K562 (cell line): ENCODE measurements at regions not wholly inside any gene's neighbourhood (a gene's known extent, or its start where the extent isn't known, plus 50 kb on each side); places are given as distances from the start of the nearest gene placed in this dataset.

Experiments used
- ATAC-seq: fragments of 200-7000 bp; cut with Tn5 transposase; 3 replicates; pipeline ENCODE4 v1.9.1; 2020; ENCODE audit warnings: moderate library complexity
- BruUV-seq: library from RNA; stranded (reverse); fragments of 400-500 nt; replicated peaks from 2 replicates; lab custom pipeline; 2021; lab: Mats Ljungman, UMichigan
- CTCF ChIA-PET: fragments of 300-600 bp; formaldehyde crosslinking; extraction: SDS; loops from one replicate; lab custom pipeline; 2021; ENCODE audit warnings: low intra/inter-chr PET ratio; lab: Yijun Ruan, JAX
- POLR2A ChIA-PET: fragments of 300-600, 350-650 bp; sonication (Branson Sonifier 250); formaldehyde crosslinking; extraction: SDS; loops from one replicate; lab custom pipeline; 2021; ENCODE audit warnings: antibody characterized with exemption, inconsistent platforms; lab: Yijun Ruan, JAX
- DNase-seq, 4 experiments: peaks; one replicate each; pipeline versions ENCODE4 v3.0.0 to v3.0.0-alpha.2; 2011 to 2018; ENCODE audit warnings: low spot score in 3 of 4, mixed read lengths in 3 of 4; ENCODE audit errors: extremely low read depth in 1 of 4
- FAIRE-seq: peaks from 2 replicates; lab custom pipeline; 2011; peaks lifted over from hg19 to GRCh38; lab: Jason Lieb, UNC
- H2AFZ ChIP-seq: 2 replicates; pipeline ENCODE4 v1.6.0; 2011; ENCODE audit warnings: low read depth, low read length, control low read depth, inconsistent platforms
- H3K27ac ChIP-seq: fragments of 200-600 bp; 3 replicates; pipeline ENCODE4 v1.8.0; 2011; ENCODE audit warnings: low read depth, mild to moderate bottlenecking, control low read depth, inconsistent platforms, low read length, moderate library complexity, mixed read lengths; ENCODE audit errors: extremely low read depth
- H3K27me3 ChIP-seq, 2 experiments: fragments of 300-600 bp in 1 of 2; 2 replicates in 1 of 2; 3 replicates in 1 of 2; pipeline versions ENCODE4 v1.6.0 to v1.8.0; 2011; ENCODE audit warnings: inconsistent platforms in 2 of 2, low read length in 2 of 2, mild to moderate bottlenecking in 1 of 2, mixed read lengths in 1 of 2, moderate library complexity in 1 of 2; ENCODE audit not compliant: control insufficient read depth in 2 of 2, insufficient read depth in 2 of 2
- H3K36me3 ChIP-seq: fragments of 300-600 bp; 3 replicates; pipeline ENCODE4 v1.8.0; 2011; ENCODE audit warnings: mild to moderate bottlenecking, low read length, inconsistent platforms; ENCODE audit not compliant: control insufficient read depth, insufficient read depth
- H3K4me1 ChIP-seq, 2 experiments: fragments of 200-600 bp in 1 of 2; replicated peaks in 1 of 2; 2 replicates in 1 of 2; 3 replicates in 1 of 2; pipeline versions ENCODE4 v1.5.1 to v1.8.0; 2011; ENCODE audit warnings: inconsistent platforms in 2 of 2, low read length in 2 of 2, mild to moderate bottlenecking in 1 of 2, mixed read lengths in 1 of 2, moderate library complexity in 1 of 2; ENCODE audit not compliant: control insufficient read depth in 2 of 2, insufficient read depth in 2 of 2
- H3K4me2 ChIP-seq: 2 replicates; pipeline ENCODE4 v1.6.1; 2011; ENCODE audit warnings: low read length, control low read depth, inconsistent platforms, mixed read lengths; ENCODE audit not compliant: insufficient read depth
- H3K4me3 ChIP-seq: fragments of 200-600 bp; sonication (generic), shearing (Covaris generic); 2 replicates; pipeline ENCODE4 v1.5.1; 2016; ENCODE audit warnings: control low read depth, inconsistent platforms
- H3K79me2 ChIP-seq: fragments of 200-600 bp; 3 replicates; pipeline ENCODE4 v1.8.0; 2011; ENCODE audit warnings: low read length, inconsistent platforms; ENCODE audit not compliant: control insufficient read depth, insufficient read depth
- H3K9ac ChIP-seq, 2 experiments: 2 replicates each; pipeline versions ENCODE4 v1.6.0 to v1.6.1; 2011; ENCODE audit warnings: low read depth in 2 of 2, low read length in 2 of 2, control low read depth in 1 of 2, inconsistent platforms in 1 of 2, mild to moderate bottlenecking in 1 of 2, mixed read lengths in 1 of 2; ENCODE audit not compliant: insufficient read depth in 1 of 2
- H3K9me1 ChIP-seq: one replicate; pipeline ENCODE4 v1.6.0; 2011; ENCODE audit warnings: inconsistent platforms, mild to moderate bottlenecking, low read length, moderate library complexity; ENCODE audit not compliant: control insufficient read depth, insufficient read depth
- H3K9me3 ChIP-seq: replicated peaks from 2 replicates; pipeline ENCODE4 v1.5.1; 2011; ENCODE audit warnings: low read depth, low read length, inconsistent platforms; ENCODE audit not compliant: control insufficient read depth, insufficient read depth
- H4K20me1 ChIP-seq: replicated peaks from 2 replicates; pipeline ENCODE4 v1.6.1; 2011; ENCODE audit warnings: low read length, inconsistent platforms, mixed read lengths; ENCODE audit not compliant: control insufficient read depth, insufficient read depth
- ETV6 ChIP-seq, 3 experiments: fragments of 150-350 bp in 1 of 3; sonication (generic) in 1 of 3; formaldehyde crosslinking in 1 of 3; IDR thresholded peaks; 2 replicates each; pipeline versions ENCODE4 v1.6.1 to v1.8.0; 2014 to 2022; ENCODE audit warnings: borderline replicate concordance in 2 of 3, low read depth in 2 of 3, antibody characterized with exemption in 1 of 3, low read length in 1 of 3, mild to moderate bottlenecking in 1 of 3, missing genetic modification reagents in 1 of 3
- MCM7 ChIP-seq, 2 experiments: fragments of 450-650 bp; IDR thresholded peaks; 2 replicates each; pipeline ENCODE4 v1.6.1; 2016 to 2018
- NR1H2 ChIP-seq: sonication (generic); formaldehyde crosslinking; IDR thresholded peaks from 2 replicates; pipeline ENCODE4 v1.4.0; 2020; ENCODE audit warnings: mild to moderate bottlenecking, missing genetic modification reagents
- PURB ChIP-seq: sonication (generic); formaldehyde crosslinking; IDR thresholded peaks from 2 replicates; pipeline ENCODE4 v1.9.0; 2021; ENCODE audit warnings: low read depth, mild to moderate bottlenecking, missing genetic modification reagents
- SETDB1 ChIP-seq: IDR thresholded peaks from one replicate; pipeline ENCODE4 v1.6.1; 2012; ENCODE audit warnings: low read length, control low read depth, inconsistent platforms
- SMAD2 ChIP-seq: fragments of 150-350 bp; IDR thresholded peaks from 2 replicates; pipeline ENCODE4 v1.6.1; 2014; ENCODE audit warnings: low read depth, mild to moderate bottlenecking, low read length
- SMAD3 ChIP-seq: fragments of 450-650 bp; formaldehyde crosslinking; conservative IDR thresholded peaks from 2 replicates; pipeline ENCODE4 v1.4.0; 2020; ENCODE audit warnings: mild to moderate bottlenecking
- TAF15 ChIP-seq: fragments of 200-400 bp; formaldehyde crosslinking; IDR thresholded peaks from 2 replicates; pipeline ENCODE4 v1.6.1; 2017; ENCODE audit warnings: mild to moderate bottlenecking, low read depth, low read length, moderate library complexity
- TBL1XR1 ChIP-seq, 2 experiments: IDR thresholded peaks; 2 replicates each; pipeline ENCODE4 v1.6.1; 2012; ENCODE audit warnings: improper control_type of control experiment in 2 of 2, low read length in 2 of 2, mild to moderate bottlenecking in 1 of 2
- TGIF2 ChIP-seq: sonication (generic); formaldehyde crosslinking; IDR thresholded peaks from 2 replicates; pipeline ENCODE4 v1.8.1; 2022; ENCODE audit warnings: mild to moderate bottlenecking, missing genetic modification reagents, moderate library complexity
- ZNF583 ChIP-seq: fragments of 250-450 bp; sonication (Bioruptor Pico); IDR thresholded peaks from 2 replicates; pipeline ENCODE4 v1.4.0; 2020
- ZNF699 ChIP-seq: fragments of 250-450 bp; sonication (Bioruptor Pico); IDR thresholded peaks from 2 replicates; pipeline ENCODE4 v1.8.0; 2021; ENCODE audit warnings: mild to moderate bottlenecking, moderate library complexity; ENCODE audit not compliant: insufficient replicate concordance
- ZNF778 ChIP-seq: fragments of 450-650 bp; formaldehyde crosslinking; IDR thresholded peaks from 2 replicates; pipeline ENCODE4 v1.4.0; 2020; ENCODE audit warnings: mild to moderate bottlenecking, moderate library complexity
- WGBS: fragments of 100-300 bp; shearing (Covaris generic); methylation state at CpG from one replicate; pipeline ENCODE4 v1.1.6; 2016; ENCODE audit warnings: low coverage, mixed read lengths; ENCODE audit not compliant: insufficient coverage; ENCODE audit errors: missing lambda C conversion rate; 5-methylcytosine and 5-hydroxymethylcytosine counted together
- in situ Hi-C: fragments of 300-500 bp; cut with MboI; formaldehyde crosslinking; loops from 4 replicates; pipeline ENCODE4 v1.15.0; 2018; ENCODE audit warnings: inconsistent platforms, mixed read lengths
- intact Hi-C: fragments of 100-400 bp; cut with micrococcal nuclease; formaldehyde crosslinking; loops from 2 replicates; pipeline ENCODE4 v1.14.2; 2022

GRCh38 chr2:18159896-18160295, 281.4 kb downstream of the KCNS3 start (continued):
- TF ChIP-seq PURB (CRISPR knock-in tag) (no peak), ZNF778 (CRISPR knock-in tag) (no peak), TGIF2 (CRISPR knock-in tag) (no peak), ETV6 (IDR thresholded peaks at IDR 0.05; ENCODE audit: borderline replicate concordance in 1 of 2, low read depth in 2 of 2, low read length in 1 of 2) (no peak), ETV6 (CRISPR knock-in tag; IDR thresholded peaks at IDR 0.05; ENCODE audit: borderline replicate concordance) (no peak), NR1H2 (no peak), TAF15 (no peak), ZNF699 (CRISPR knock-in tag) (no peak)
- TF ChIP-seq, all 486 proteins: peak for 0

- no peak for FAIRE-seq
- in situ Hi-C loops = no loop called here
Measured at GRCh38 chr2:18156421-18156820, 278.0 kb downstream of the KCNS3 start.

More at GRCh38 chr2:18156421-18156820, 278.0 kb downstream of the KCNS3 start:
- no peak for DNase-seq
- Histone ChIP-seq H3K27ac (no peak overlapping the region), H2AFZ (no peak overlapping the region), H3K9ac (no peak overlapping the region), H3K9me3 (no peaks in the 10 kb centered on the region), H3K27me3 (no peaks in the 10 kb centered on the region), H3K79me2 (no peaks in the 10 kb centered on the region), H4K20me1 (no peaks in the 10 kb centered on the region), H3K4me2 (no peak overlapping the region), H3K36me3 (no peaks in the 10 kb centered on the region), H3K4me3 (no peak overlapping the region), H3K9me1 (no peaks in the 10 kb centered on the region), H3K4me1 (no peaks in the 10 kb centered on the region)
- 0% methylated on average over 2 of the region's 2 CpGs for WGBS
- CTCF ChIA-PET = no interaction called here
- intact Hi-C loops = no loop called here
- no TSS peak for BruUV-seq
- TF ChIP-seq MCM7 (IDR thresholded peaks at IDR 0.05) (no peak), TBL1XR1 (IDR thresholded peaks at IDR 0.05; ENCODE audit: low read length in 2 of 2) (no peak), SETDB1 (no peak), SMAD3 (CRISPR knock-in tag) (no peak), ZNF583 (CRISPR knock-in tag) (no peak), SMAD2 (no peak)
- no peak for ATAC-seq
- POLR2A ChIA-PET = no interaction called here
